ENCODE measurements at regions not wholly inside any gene's neighbourhood (a gene's known extent, or its start where the extent isn't known, plus 50 kb on each side); places are given as distances from the start of the nearest gene placed in this dataset.

DNA sequence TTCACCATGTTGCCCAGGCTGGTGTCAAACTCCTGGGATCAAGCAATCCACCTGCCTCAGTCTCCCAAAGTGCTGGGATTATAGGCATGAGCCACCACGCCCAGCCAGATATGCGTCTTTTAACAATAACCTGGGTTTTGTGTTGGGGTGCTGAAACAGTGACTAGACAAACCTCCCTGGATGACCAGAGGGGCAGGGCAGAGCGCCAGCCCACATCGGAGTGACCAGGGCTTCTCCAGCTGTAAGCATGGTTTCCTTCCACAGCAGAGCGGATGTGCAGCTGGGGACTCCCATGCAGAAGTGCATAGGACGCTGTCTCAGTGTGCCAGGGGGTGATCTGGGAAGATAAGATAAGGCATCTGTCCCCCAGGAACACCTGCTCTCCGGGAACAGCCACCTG, 244.9 kb downstream of the IRX2 start:
- no peak for ATAC-seq

DNA sequence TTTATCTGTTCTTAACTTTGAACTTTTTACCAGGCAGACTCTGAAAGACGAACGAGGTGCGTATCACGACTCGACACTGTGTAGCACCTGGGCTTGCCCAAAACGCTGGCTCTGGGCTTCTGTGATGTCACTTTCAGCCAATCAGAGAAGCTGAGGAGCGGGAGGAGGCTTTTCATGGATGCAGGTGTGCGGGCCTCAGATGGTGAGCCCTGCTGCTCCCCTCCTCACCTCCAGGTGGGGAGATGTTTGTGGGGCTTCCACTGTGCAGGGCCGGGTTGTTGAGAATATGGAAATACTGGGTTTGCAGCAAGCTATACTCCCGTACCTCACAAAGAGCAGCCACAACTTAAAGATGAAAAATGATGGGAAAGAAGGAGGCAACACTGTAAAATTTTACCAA, 246.3 kb downstream of the IRX2 start:
- H3K36me3 Mint-ChIP-seq (ENCODE audit: low read depth): peaks cover 7% of the 10 kb centered on the region; the same call in 2 of the 3 replicates
- TF ChIP-seq EZH2phosphoT487 (IDR thresholded peaks at IDR 0.05; ENCODE audit: unreplicated experiment): no peak
- TF ChIP-seq, protein P1, sequence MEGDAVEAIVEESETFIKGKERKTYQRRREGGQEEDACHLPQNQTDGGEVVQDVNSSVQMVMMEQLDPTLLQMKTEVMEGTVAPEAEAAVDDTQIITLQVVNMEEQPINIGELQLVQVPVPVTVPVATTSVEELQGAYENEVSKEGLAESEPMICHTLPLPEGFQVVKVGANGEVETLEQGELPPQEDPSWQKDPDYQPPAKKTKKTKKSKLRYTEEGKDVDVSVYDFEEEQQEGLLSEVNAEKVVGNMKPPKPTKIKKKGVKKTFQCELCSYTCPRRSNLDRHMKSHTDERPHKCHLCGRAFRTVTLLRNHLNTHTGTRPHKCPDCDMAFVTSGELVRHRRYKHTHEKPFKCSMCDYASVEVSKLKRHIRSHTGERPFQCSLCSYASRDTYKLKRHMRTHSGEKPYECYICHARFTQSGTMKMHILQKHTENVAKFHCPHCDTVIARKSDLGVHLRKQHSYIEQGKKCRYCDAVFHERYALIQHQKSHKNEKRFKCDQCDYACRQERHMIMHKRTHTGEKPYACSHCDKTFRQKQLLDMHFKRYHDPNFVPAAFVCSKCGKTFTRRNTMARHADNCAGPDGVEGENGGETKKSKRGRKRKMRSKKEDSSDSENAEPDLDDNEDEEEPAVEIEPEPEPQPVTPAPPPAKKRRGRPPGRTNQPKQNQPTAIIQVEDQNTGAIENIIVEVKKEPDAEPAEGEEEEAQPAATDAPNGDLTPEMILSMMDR (conservative IDR thresholded peaks at IDR 0.05; ENCODE audit: low read depth in 2 of 2): 0 out of 4 replicates have a peak, but pooled peaks of 1 of the 2 experiments have one; percentile 5
- H3K27ac ChIP-seq (ENCODE audit: low read depth): no peak overlapping the region
- H3K4me1 Mint-ChIP-seq: peaks cover 12% of the 10 kb centered on the region
- H2AFZ ChIP-seq: no peak overlapping the region
- no peaks in the 10 kb centered on the region for H3K4me1 ChIP-seq (ENCODE audit: insufficient read depth)
- DNase-seq (ENCODE audit: low spot score) (peak; percentile 21), ATAC-seq (peak; percentile 96)
- H3F3A ChIP-seq (replicated peaks; ENCODE audit: low read depth): no peaks in the 10 kb centered on the region
- H3K27me3 Mint-ChIP-seq (ENCODE audit: insufficient read depth, low read depth, poor library complexity): peaks cover 6% of the 10 kb centered on the region
- H3K4me3 ChIP-seq: no peak overlapping the region
- H3K27me3 ChIP-seq (ENCODE audit: insufficient read depth): no peaks in the 10 kb centered on the region
- H3K36me3 ChIP-seq (ENCODE audit: insufficient read depth): peaks cover 1% of the 10 kb centered on the region; the same call in 1 of the 2 replicates
- no peak overlapping the region for H3K4me2 ChIP-seq
- no peak overlapping the region for H3K27ac Mint-ChIP-seq
- no peaks in the 10 kb centered on the region for H3K79me2 ChIP-seq (replicated peaks; ENCODE audit: insufficient read depth)
- no peaks in the 10 kb centered on the region for H4K20me1 ChIP-seq (replicated peaks; ENCODE audit: insufficient read depth)
- peaks cover 24% of the 10 kb centered on the region for H3K9me3 Mint-ChIP-seq
- H3K4me3 Mint-ChIP-seq: no peak overlapping the region
- no peaks in the 10 kb centered on the region for H3K9me2 ChIP-seq (ENCODE audit: insufficient read depth)

More for the DNA sequence above, 244.9 kb downstream of the IRX2 start:
- no peak overlapping the region for H2AFZ ChIP-seq
- Mint-ChIP-seq H3K36me3 (ENCODE audit: low read depth) (no peaks in the 10 kb centered on the region; the same call in 2 of the 3 replicates), H3K27ac (no peak overlapping the region), H3K4me1 (peaks cover 14% of the 10 kb centered on the region), H3K4me3 (no peak overlapping the region), H3K9me3 (peaks cover 17% of the 10 kb centered on the region), H3K27me3 (ENCODE audit: insufficient read depth, low read depth, poor library complexity) (peaks cover 10% of the 10 kb centered on the region)
- H3K27me3 ChIP-seq (ENCODE audit: insufficient read depth): no peaks in the 10 kb centered on the region
- no peaks in the 10 kb centered on the region for H4K20me1 ChIP-seq (replicated peaks; ENCODE audit: insufficient read depth)
- no peak overlapping the region for H3K27ac ChIP-seq (ENCODE audit: low read depth)
- TF ChIP-seq, protein P2, sequence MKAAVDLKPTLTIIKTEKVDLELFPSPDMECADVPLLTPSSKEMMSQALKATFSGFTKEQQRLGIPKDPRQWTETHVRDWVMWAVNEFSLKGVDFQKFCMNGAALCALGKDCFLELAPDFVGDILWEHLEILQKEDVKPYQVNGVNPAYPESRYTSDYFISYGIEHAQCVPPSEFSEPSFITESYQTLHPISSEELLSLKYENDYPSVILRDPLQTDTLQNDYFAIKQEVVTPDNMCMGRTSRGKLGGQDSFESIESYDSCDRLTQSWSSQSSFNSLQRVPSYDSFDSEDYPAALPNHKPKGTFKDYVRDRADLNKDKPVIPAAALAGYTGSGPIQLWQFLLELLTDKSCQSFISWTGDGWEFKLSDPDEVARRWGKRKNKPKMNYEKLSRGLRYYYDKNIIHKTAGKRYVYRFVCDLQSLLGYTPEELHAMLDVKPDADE (IDR thresholded peaks at IDR 0.05): no peak
- TF ChIP-seq JUNB (IDR thresholded peaks at IDR 0.05; ENCODE audit: unreplicated experiment) (no peak), EZH2phosphoT487 (IDR thresholded peaks at IDR 0.05; ENCODE audit: unreplicated experiment) (no peak), STAT1 (IDR thresholded peaks at IDR 0.05; ENCODE audit: unreplicated experiment) (no peak), POLR2AphosphoS5 (IDR thresholded peaks at IDR 0.05; ENCODE audit: low read depth) (no peak)
- no peaks in the 10 kb centered on the region for H3K9me2 ChIP-seq (ENCODE audit: insufficient read depth)
- no peaks in the 10 kb centered on the region for H3K36me3 ChIP-seq (ENCODE audit: insufficient read depth)
- H3F3A ChIP-seq (replicated peaks; ENCODE audit: low read depth): no peaks in the 10 kb centered on the region
- H3K79me2 ChIP-seq (replicated peaks; ENCODE audit: insufficient read depth): no peaks in the 10 kb centered on the region
- no peak for DNase-seq (ENCODE audit: low spot score)
- no peak overlapping the region for H3K4me2 ChIP-seq
- H3K4me1 ChIP-seq (ENCODE audit: insufficient read depth): no peaks in the 10 kb centered on the region
- H3K4me3 ChIP-seq: no peak overlapping the region

DNA sequence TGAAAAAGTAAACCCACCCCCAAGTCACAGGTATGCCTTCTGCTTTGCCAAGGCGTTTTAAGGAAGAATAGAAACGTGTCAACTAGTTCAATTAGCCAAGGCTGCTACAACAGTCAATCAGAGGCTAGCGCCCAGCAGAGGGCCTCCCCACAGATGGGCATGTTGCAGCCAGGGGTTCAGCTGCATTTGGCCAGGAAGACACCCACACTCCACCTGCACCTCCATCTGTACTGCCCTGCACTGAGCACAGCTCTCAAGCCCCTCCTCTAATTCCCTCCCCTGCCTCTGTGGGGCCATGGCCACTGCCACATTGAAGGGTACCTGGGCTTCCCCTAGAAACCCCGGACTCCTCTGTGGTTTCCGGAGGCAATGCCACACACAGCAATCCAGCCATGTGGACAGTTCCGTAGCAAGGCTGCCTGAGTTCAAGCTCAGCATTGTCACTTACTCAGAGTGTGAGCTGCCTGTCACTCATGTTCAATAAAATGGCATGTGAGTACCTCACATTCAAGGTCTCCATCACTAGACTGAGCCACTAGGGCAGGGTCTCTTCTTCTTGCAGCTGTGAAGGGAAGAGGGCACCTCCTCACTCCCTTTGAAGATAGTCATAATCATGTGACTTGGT, 248.4 kb downstream of the IRX2 start:
- Histone ChIP-seq H3K9me2 (ENCODE audit: insufficient read depth) (no peaks in the 10 kb centered on the region), H3F3A (replicated peaks; ENCODE audit: low read depth) (no peaks in the 10 kb centered on the region), H3K79me2 (replicated peaks; ENCODE audit: insufficient read depth) (no peaks in the 10 kb centered on the region), H3K4me2 (no peak overlapping the region), H3K27ac (ENCODE audit: low read depth) (no peak overlapping the region), H4K20me1 (replicated peaks; ENCODE audit: insufficient read depth) (no peaks in the 10 kb centered on the region), H3K4me3 (no peak overlapping the region), H3K4me1 (ENCODE audit: insufficient read depth) (no peaks in the 10 kb centered on the region), H2AFZ (no peak overlapping the region), H3K36me3 (ENCODE audit: insufficient read depth) (peaks cover 7% of the 10 kb centered on the region; the same call in 1 of the 2 replicates), H3K27me3 (ENCODE audit: insufficient read depth) (no peaks in the 10 kb centered on the region)
- no peak for ATAC-seq
- no peaks in the 10 kb centered on the region for H3K27me3 Mint-ChIP-seq (ENCODE audit: insufficient read depth, low read depth, poor library complexity)
- H3K27ac Mint-ChIP-seq: no peak overlapping the region
- H3K4me1 Mint-ChIP-seq: peaks cover 13% of the 10 kb centered on the region
- peaks cover 29% of the 10 kb centered on the region for H3K9me3 Mint-ChIP-seq
- peaks cover 10% of the 10 kb centered on the region; the same call in 2 of the 3 replicates for H3K36me3 Mint-ChIP-seq (ENCODE audit: low read depth)
- DNase-seq (ENCODE audit: low spot score): no peak
- no peak overlapping the region for H3K4me3 Mint-ChIP-seq
- TF ChIP-seq, protein P1 (conservative IDR thresholded peaks at IDR 0.05; ENCODE audit: low read depth in 2 of 2): no peak
- TF ChIP-seq, protein P3, sequence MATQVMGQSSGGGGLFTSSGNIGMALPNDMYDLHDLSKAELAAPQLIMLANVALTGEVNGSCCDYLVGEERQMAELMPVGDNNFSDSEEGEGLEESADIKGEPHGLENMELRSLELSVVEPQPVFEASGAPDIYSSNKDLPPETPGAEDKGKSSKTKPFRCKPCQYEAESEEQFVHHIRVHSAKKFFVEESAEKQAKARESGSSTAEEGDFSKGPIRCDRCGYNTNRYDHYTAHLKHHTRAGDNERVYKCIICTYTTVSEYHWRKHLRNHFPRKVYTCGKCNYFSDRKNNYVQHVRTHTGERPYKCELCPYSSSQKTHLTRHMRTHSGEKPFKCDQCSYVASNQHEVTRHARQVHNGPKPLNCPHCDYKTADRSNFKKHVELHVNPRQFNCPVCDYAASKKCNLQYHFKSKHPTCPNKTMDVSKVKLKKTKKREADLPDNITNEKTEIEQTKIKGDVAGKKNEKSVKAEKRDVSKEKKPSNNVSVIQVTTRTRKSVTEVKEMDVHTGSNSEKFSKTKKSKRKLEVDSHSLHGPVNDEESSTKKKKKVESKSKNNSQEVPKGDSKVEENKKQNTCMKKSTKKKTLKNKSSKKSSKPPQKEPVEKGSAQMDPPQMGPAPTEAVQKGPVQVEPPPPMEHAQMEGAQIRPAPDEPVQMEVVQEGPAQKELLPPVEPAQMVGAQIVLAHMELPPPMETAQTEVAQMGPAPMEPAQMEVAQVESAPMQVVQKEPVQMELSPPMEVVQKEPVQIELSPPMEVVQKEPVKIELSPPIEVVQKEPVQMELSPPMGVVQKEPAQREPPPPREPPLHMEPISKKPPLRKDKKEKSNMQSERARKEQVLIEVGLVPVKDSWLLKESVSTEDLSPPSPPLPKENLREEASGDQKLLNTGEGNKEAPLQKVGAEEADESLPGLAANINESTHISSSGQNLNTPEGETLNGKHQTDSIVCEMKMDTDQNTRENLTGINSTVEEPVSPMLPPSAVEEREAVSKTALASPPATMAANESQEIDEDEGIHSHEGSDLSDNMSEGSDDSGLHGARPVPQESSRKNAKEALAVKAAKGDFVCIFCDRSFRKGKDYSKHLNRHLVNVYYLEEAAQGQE (IDR thresholded peaks at IDR 0.05; ENCODE audit: unreplicated experiment): no peak
- no peak for TF ChIP-seq EZH2 (IDR thresholded peaks at IDR 0.05; ENCODE audit: low read depth, unreplicated experiment)
- no peak for TF ChIP-seq POLR2AphosphoS5 (IDR thresholded peaks at IDR 0.05; ENCODE audit: low read depth)
- no peak for TF ChIP-seq ZNF114 (CRISPR knock-in tag; IDR thresholded peaks at IDR 0.05)
- TF ChIP-seq CREB1 (CRISPR knock-in tag; IDR thresholded peaks at IDR 0.05; ENCODE audit: low read depth): no peak
- no peak for TF ChIP-seq EZH2phosphoT487 (IDR thresholded peaks at IDR 0.05; ENCODE audit: unreplicated experiment)

Data from GM23338 (cell line).